ENCODE measurements at regions not wholly inside any gene's neighbourhood (a gene's known extent, or its start where the extent isn't known, plus 50 kb on each side); places are given as distances from the start of the nearest gene placed in this dataset.

DNA sequence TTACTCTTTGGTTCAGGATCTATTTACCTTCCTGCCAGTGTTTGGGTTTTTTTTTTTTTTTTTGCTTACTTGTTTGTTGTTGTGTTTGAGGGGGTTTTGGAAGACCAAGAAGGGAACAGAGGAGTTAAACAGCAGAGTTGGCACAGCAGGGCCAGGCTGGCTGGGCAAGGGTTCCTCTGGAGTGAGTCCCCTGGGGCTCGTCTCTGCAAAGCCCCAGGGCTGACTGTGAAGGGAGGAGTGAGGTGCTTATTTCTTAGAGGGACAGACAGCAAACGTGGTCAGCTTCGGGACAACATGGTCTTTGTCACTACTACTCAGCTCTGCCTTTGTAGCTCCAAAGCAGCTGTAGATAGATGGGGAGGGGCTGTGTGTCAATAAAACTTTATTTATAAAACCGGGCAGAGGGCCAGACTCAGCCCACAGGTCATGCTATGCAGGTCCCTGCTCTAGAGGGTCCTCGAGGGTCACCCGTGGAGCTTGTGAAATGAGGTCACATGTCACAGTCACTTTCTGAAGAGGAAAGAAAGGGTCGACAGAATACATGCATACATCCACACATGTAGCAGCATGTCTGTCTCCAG lies 1404.7 kb downstream of the BRD1 start:
- H3K4me1 Mint-ChIP-seq, result no peaks in the 10 kb centered on the region
- no peak overlapping the region for H3K27ac Mint-ChIP-seq (ENCODE audit: unreplicated experiment)
- peaks cover 6% of the 10 kb centered on the region for H3K9me3 Mint-ChIP-seq
- TF ChIP-seq, protein P1, sequence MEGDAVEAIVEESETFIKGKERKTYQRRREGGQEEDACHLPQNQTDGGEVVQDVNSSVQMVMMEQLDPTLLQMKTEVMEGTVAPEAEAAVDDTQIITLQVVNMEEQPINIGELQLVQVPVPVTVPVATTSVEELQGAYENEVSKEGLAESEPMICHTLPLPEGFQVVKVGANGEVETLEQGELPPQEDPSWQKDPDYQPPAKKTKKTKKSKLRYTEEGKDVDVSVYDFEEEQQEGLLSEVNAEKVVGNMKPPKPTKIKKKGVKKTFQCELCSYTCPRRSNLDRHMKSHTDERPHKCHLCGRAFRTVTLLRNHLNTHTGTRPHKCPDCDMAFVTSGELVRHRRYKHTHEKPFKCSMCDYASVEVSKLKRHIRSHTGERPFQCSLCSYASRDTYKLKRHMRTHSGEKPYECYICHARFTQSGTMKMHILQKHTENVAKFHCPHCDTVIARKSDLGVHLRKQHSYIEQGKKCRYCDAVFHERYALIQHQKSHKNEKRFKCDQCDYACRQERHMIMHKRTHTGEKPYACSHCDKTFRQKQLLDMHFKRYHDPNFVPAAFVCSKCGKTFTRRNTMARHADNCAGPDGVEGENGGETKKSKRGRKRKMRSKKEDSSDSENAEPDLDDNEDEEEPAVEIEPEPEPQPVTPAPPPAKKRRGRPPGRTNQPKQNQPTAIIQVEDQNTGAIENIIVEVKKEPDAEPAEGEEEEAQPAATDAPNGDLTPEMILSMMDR (conservative IDR thresholded peaks at IDR 0.05), result no peak
- DNase-seq (ENCODE audit: low read depth, low spot score), result no peak
- H3K27me3 Mint-ChIP-seq (ENCODE audit: low read depth), result peaks cover 5% of the 10 kb centered on the region
- no peak overlapping the region for H3K4me3 Mint-ChIP-seq
- no peaks in the 10 kb centered on the region for H3K36me3 Mint-ChIP-seq (ENCODE audit: low read depth)

DNA sequence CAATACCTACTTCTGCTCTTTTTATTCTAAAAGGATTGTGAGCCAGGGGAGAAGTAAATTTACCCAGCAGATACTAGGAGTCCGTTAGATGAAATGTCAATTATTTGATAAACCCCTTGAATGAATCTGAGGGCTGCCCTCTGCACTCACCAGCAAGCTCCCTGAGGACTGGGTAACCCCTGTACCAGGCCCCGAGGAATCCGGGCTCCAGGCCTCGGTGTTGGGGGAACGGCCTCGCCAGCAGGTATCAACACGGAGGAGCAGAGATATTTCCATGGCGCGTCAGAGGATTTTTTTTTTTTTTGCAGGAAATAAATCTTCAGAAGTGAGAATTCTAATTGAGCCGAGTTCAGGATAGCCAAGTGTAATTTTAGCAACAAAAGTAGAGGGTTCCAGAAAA lies 1408.8 kb downstream of the BRD1 start:
- Mint-ChIP-seq H3K27me3 (ENCODE audit: low read depth) (peaks cover 5% of the 10 kb centered on the region), H3K4me3 (no peak overlapping the region), H3K36me3 (ENCODE audit: low read depth) (no peaks in the 10 kb centered on the region), H3K9me3 (peaks cover 6% of the 10 kb centered on the region), H3K4me1 (no peaks in the 10 kb centered on the region), H3K27ac (ENCODE audit: unreplicated experiment) (no peak overlapping the region)
- TF ChIP-seq, protein P1 (conservative IDR thresholded peaks at IDR 0.05), result no peak
- DNase-seq (ENCODE audit: low read depth, low spot score), result no peak

DNA sequence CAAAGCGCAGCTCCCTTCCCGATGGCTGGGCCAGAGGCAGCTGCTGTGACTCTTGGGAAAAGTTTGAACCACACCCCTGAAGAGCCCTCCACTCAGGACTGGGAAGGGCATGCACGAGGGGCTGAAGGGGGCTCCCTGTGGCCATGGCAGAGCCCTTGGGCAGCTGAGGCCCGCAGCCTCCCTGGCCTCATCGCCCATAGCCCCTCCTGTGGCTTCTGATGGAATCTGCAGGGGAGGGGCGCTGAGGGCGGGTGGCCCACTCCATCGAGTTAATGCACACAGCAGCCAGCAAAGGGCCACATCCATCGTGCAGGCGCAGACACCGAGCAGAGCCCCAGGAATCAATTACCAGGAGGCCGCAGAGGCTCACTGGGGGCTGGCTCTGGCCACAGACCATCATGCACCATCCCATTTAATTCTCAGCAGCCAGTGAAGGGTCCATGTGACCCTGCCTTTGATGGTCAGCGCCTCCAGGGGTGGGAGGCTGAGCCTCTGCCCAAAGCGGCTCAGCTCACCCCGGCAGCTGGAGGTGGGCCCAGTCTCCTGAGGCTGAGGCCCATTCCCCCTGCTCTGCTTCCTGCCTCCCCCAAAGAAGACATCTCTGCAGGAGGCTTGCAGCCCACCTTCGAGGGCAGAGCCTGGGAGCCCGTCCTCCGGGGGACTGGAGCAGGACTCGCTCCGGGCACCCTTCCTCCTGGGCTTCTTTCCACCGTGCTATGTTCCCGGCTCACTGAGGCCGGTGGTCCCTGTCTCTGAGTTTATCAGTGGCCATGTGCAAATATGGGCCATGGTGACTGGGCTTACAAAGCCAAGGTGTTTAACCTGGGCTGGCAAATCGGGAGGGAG lies 1410.2 kb downstream of the BRD1 start:
- Mint-ChIP-seq H3K36me3 (ENCODE audit: low read depth) (no peaks in the 10 kb centered on the region), H3K27me3 (ENCODE audit: low read depth) (peaks cover 5% of the 10 kb centered on the region), H3K9me3 (peaks cover 6% of the 10 kb centered on the region), H3K4me3 (no peak overlapping the region), H3K27ac (ENCODE audit: unreplicated experiment) (no peak overlapping the region), H3K4me1 (no peaks in the 10 kb centered on the region)
- TF ChIP-seq, protein P1 (conservative IDR thresholded peaks at IDR 0.05), result no peak
- no peak for DNase-seq (ENCODE audit: low read depth, low spot score)

DNA sequence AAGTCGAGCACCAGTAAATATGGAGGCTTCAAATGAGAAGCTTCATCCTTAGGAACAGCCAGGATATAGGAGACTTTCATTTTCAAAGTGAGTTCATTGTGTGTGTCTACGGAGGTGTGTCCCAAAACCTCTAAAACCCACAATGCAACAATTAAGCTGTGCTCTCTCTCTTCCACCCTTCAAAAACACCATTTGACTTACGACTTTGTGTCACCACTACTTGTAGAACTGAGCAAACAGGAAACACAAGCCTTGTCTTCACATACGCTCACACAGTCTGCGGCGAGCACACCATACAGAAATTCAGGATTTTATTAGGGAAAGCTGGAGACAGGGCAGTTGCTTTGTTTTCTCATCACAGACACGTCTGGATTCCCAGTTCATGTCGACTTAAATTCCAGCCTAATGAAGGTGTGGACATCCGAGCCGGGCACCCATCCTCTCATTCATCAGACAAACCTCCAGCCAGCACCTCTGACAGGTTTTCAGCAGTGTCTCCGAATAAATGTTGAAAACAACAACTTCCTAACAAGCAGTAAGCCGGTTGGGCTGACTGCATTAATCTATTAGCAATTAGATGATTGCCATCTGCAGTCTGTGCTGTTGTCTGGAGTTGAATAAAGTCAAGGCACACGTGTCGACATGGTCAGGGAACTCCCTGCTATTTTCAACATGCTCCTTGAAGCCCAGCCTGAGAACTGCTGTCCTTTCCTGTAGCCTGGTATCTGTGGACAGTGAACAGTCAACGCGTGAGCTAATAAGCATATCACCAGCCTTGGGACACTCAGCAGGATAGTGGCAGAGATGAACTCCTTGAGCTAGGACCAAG lies 1411.1 kb downstream of the BRD1 start:
- H3K4me3 Mint-ChIP-seq, result no peak overlapping the region
- peaks cover 4% of the 10 kb centered on the region for H3K9me3 Mint-ChIP-seq
- no peaks in the 10 kb centered on the region for H3K4me1 Mint-ChIP-seq
- no peaks in the 10 kb centered on the region for H3K36me3 Mint-ChIP-seq (ENCODE audit: low read depth)
- TF ChIP-seq, protein P1 (conservative IDR thresholded peaks at IDR 0.05), result no peak
- no peak overlapping the region for H3K27ac Mint-ChIP-seq (ENCODE audit: unreplicated experiment)
- no peak for DNase-seq (ENCODE audit: low read depth, low spot score)
- H3K27me3 Mint-ChIP-seq (ENCODE audit: low read depth), result peaks cover 5% of the 10 kb centered on the region

DNA sequence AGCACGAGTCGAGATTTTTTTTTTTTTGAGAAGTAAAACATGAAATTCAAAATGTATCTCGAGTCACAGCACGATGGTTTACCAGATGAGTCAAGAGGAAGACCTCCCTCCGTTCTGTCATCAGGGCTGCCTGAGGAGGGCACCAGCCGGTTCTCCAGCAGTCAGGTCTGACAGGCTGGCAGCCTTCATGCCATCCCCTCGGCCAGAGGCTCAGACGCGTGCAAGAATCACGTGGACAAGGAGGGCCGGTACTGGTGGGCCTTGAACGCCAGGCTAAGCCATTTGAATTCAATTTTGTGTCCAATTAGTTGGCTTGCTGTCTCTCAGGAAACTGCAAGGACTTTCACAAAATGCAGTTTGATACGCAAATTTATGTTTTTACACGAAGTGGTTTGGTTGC lies 1412.2 kb downstream of the BRD1 start:
- no peak for DNase-seq (ENCODE audit: low read depth, low spot score)
- TF ChIP-seq, protein P1 (conservative IDR thresholded peaks at IDR 0.05), result no peak
- Mint-ChIP-seq H3K4me3 (no peak overlapping the region), H3K9me3 (no peaks in the 10 kb centered on the region), H3K27me3 (ENCODE audit: low read depth) (peaks cover 2% of the 10 kb centered on the region), H3K27ac (ENCODE audit: unreplicated experiment) (no peak overlapping the region), H3K36me3 (ENCODE audit: low read depth) (no peaks in the 10 kb centered on the region), H3K4me1 (no peaks in the 10 kb centered on the region)

Data from neural crest cell (in vitro differentiated cells).